HG02870 (cell line): ENCODE measurements at regions not wholly inside any gene's neighbourhood (a gene's known extent, or its start where the extent isn't known, plus 50 kb on each side); places are given as distances from the start of the nearest gene placed in this dataset.

ENCODE experiments used
- ATAC-seq: cut with Tn5 transposase; IDR thresholded peaks from one replicate; pipeline ENCODE4 v1.9.1; 2021; ENCODE audit warnings: mild to moderate bottlenecking, moderate library complexity; ENCODE audit not compliant: unreplicated experiment

DNA sequence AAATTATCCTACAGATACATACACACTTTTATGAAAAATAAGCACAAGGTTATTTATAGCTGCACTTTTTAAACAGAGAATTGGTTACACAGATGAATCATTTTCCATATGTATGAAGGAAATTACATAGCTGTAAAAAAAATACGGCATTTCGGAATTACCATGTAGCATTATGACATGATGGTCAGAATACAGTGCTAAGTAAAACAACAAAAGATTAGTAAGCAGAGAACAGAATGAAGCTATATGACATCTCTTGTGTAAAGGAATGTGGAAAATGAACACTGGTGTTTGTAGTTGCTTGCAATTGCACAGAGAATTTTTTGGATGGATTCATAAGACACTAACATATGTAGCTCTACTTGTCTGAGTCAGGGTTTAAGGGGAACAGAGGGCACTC lies 1222.0 kb upstream of the PRKX start:
- peak; percentile 13 for ATAC-seq

DNA sequence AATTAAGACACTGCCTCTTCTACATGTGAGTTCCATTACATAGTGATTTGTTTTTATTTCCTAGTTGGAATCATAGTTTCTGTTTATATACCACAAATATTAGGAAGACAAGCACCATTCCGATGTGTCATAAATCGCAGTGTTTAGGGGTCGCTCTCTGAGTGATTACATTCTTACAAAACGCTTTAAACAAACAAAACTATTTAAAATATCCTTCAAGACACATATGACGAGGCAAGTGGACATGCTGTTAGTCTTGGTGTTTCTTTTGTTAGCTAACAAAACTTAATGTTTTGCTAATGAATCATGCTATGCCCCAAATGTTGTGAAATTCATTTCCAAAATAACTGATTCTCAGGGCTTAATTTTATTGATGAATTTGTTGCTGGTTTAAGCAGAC lies 1219.3 kb upstream of the PRKX start:
- no peak for ATAC-seq

GRCh38 chrX:4930426-4930825 lies 1217.0 kb upstream of the PRKX start:
- ATAC-seq = no peak

DNA sequence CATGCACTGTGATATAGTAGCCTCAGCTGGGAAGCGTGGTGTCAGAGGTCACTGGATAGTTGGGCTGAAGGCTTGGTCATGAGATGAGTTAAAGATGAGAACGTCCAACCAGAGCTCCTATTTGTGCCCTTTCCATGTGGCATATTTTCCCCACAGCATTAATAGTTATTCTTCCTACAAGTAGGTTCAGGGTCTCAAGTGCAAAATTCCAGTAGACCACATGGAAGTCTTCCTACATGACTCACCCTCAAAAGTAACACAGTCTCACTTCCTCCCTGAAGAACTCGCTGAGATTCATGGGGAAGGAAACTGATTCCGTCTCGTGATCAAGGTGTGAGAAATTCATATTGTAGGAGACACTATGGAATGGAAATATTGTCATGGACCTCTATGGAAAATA lies 1212.5 kb upstream of the PRKX start:
- no peak for ATAC-seq

- no peak for ATAC-seq
These were observed 1195.9 kb upstream of the PRKX start for GRCh38 chrX:4909348-4909747.

DNA sequence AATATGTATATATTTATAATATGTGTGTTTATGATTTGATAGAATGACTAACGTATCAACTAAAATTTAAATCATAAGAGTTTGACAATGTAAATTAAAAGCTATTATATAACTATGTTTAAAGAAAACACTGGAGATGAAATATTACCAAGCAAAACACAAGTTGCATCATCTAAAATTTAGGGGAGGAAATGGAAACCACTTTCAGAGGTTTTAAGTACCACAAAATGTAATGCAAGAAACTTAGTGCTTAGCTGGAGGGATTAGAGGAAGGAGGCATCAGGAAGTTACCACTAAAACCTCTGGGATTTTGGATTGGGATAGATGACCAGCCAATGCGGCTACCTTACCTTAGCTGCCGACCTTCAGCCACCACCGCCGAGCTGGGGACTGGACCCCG lies 1192.1 kb upstream of the PRKX start:
- no peak for ATAC-seq

GRCh38 chrX:4881277-4881676 lies 1167.8 kb upstream of the PRKX start:
- ATAC-seq = no peak

DNA sequence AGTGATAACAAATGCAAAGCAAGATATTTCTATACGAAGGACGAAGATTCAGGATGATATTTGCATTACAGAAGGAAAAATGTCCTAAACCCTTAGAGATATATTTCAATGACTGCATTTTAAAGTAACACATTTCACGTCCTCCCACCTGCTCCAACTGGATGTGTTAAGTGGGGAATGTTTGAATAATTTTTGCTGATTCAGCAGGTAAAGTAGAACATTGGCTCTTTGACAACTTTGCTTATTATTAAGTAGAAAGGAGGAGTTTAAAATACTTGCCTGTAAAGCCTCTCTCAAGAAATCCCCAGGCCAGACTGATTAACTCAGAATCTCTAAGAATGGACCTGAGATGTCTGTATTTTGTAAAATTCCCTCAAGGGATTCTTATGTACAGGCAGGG lies 1165.2 kb upstream of the PRKX start:
- ATAC-seq = no peak

- no peak for ATAC-seq
These were observed 1162.8 kb upstream of the PRKX start for GRCh38 chrX:4876268-4876667.

DNA sequence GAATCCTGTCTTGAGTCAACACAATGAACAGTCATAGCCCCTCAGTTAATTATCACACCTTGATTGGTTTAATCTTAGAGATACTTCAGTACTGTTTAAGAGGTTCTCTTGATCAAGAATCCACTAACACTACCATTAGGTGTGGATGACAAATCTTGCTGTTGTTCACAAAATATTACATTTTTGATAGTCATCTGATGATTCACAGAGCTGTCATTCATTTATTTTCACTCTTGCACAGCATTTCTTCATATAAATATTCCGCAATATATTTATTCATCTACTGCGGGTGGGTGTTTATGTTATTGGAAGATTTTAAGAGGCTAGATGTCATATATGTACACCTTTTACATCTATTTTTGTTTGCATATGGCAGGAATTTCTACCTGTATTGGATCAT lies 1138.1 kb upstream of the PRKX start:
- ATAC-seq = no peak

- ATAC-seq = no peak
These were observed 1136.9 kb upstream of the PRKX start for GRCh38 chrX:4850312-4850711.

GRCh38 chrX:4844376-4844775 lies 1130.9 kb upstream of the PRKX start:
- no peak for ATAC-seq

GRCh38 chrX:4841216-4841745 lies 1127.8 kb upstream of the PRKX start:
- no peak for ATAC-seq

GRCh38 chrX:4831574-4831973 lies 1118.1 kb upstream of the PRKX start:
- no peak for ATAC-seq

GRCh38 chrX:4830880-4831557 lies 1117.6 kb upstream of the PRKX start:
- ATAC-seq = no peak

DNA sequence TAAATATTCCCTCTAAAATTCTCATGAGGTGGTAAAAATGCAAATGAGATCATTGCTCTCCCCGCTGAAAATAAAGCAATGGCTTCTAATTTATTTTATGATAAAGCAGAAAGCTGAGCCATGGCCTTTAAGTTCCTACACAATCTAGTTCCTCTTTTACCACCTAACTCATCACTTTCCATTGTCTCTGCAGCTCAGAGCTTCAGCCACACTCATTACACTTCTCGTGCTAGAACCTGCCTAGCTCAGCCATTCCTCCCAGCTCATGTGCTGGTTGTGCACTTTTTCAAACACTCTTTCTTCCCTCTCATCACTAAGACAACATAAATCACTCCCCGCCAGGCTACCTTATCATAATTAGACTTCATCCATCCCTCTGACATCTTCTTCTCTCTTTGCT lies 1112.1 kb upstream of the PRKX start:
- ATAC-seq = no peak

DNA sequence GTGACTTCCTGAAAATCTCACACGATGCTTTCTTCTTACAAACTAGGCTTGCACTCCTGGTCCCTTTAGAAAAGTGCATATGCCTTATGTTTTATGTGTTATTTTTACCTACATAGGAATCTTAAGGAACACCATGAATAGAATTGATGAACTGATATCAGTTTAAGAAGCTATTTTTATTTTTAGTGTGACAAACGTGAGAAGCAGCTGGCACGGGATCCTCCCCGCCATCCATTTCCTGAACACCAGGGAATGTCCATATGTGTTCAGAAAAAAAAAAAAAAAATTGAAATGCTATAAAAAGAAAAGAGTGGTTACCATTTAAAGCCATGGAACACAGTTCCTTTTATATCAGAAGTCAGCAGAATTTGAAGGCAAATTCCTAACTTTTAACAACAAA lies 1096.1 kb upstream of the PRKX start:
- no peak for ATAC-seq

GRCh38 chrX:4805502-4805901 lies 1092.1 kb upstream of the PRKX start:
- ATAC-seq = no peak

DNA sequence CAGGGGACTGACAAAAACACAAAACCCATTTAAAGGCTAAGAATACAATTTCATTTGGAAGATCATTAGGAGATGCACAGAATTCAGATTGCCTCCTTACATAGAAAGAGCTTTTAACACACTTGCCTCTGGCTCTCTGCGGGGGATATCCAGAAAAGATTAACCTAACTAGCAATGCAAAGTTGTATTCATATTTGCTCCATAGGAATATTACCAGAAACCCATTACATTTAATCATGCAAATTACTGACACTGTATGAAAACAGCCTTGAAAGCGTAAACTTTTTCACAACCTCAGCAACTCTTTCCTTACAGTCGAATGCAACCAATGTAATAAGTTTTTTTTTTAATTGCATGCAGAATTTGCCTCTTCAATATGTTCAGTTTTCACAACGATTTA lies 1087.3 kb upstream of the PRKX start:
- no peak for ATAC-seq

DNA sequence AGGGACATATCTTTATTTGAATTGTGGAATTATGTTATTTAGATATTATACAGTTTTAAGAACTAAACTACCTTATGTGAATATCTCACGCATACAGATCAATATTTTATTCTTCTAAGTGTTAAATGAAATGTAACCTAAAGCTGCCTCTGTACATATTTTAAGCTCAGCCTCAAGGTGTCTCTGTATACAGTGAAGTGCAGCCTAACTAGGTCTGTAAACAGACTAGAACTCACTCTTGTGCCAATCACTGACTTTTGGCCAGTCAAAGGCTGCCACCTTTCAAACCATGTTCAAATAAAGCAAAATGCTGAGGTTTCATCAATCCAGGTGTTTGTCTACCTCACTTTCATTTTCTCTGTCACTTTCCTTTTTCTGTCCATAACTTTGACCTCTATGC lies 1074.5 kb upstream of the PRKX start:
- no peak for ATAC-seq

DNA sequence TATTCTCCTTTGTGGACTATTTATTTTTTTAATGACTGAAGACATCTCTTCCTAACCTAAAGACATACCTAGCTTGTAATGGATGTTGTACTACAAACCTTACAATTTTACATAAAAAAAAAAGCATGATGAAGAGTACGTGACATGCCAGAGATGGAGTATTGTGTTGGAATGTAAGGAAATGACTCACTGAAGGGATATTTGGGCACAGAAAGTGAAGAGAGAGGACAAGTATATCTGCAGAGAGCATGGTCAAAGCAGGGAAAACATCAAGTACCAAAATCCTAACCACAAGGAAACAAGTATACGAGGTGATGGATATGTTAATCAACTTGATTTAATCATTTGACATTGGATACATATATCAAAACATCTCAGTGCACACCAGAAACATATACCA lies 1051.4 kb upstream of the PRKX start:
- ATAC-seq = no peak

GRCh38 chrX:4762196-4762595 lies 1048.7 kb upstream of the PRKX start:
- ATAC-seq = no peak
